Stimulated activated naive CD4-positive, alpha-beta T cell (primary cell): ENCODE measurements at regions not wholly inside any gene's neighbourhood (a gene's known extent, or its start where the extent isn't known, plus 50 kb on each side); places are given as distances from the start of the nearest gene placed in this dataset.
"Not testable (repeated sequence)": the region's sequence is repeated elsewhere in the genome, so short reads cannot be mapped to it uniquely, and the experiment has no call there.

Experiments used
- DNase-seq, 6 experiments: peaks; one replicate each; lab custom pipeline; 2025; lab: John Stamatoyannopoulos, UW

GRCh38 chr1:19591482-19592091 lies 52.5 kb upstream of the NBL1 start:
- DNase-seq = no peak

DNA sequence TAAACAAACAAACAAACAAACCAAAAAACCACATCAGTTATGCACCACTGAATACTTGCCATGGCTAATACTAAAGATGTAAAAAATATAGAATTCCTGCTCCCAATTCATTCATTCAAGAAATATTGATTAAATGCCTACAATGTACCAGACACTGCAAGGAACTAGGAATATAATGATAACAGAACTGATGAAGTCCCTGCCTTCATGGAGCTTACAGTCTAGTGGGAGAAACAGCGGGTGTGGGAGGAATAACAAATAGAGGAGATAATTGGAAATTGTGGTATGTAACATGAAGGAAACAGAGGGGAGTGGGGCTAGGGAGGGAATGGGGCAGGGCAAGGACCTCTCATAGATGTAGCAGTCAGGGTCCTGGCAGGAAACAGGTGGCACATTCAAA lies 58.6 kb upstream of the NBL1 start:
- DNase-seq = no peak

- DNase-seq = peak; percentile 27 to 71 (median 64)
Measured at GRCh38 chr1:19582318-19582717, 61.8 kb upstream of the NBL1 start.

DNA sequence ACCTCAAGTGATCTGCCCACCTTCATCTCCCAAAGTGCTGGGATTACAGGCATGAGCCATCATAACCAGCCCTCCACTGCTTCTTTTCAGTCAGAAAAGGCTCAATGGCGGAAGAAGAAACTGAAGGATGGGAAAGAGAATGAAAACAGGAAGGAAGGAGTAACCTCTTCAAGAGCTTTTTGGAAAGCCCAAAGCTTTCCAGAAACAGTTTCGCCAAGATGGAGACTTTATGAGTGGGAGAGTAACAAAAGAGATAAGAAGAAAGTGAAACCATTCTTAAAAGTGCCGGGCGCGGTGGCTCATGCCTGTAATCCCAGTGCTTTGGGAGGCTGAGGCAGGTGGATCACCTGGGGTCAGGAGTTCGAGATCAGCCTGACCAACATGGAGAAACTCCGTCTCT lies 62.7 kb upstream of the NBL1 start:
- DNase-seq = no peak

DNA sequence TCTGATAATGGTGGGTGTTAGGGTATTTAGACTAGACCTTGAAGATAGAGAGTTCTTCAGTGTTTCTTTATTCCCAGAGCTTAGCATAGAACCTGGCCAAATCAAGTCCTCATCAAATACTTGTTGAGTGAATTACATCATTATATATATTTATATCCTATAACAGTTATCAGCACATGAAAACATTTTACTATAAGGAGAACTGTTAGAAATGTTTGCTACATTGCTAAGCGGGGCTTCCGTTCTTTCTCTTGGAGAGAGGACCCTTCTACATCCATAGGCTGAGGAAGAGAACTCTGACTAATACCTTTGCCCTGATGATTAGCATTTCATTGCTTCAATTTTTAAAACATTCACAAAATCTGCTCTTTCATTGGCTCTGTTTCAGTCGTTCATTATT lies 66.5 kb upstream of the NBL1 start:
- no peak for DNase-seq

GRCh38 chr1:19577036-19577435 lies 67.1 kb upstream of the NBL1 start:
- DNase-seq = no peak

- no peak for DNase-seq
Measured at GRCh38 chr1:19569786-19570185, 74.3 kb upstream of the NBL1 start.

DNA sequence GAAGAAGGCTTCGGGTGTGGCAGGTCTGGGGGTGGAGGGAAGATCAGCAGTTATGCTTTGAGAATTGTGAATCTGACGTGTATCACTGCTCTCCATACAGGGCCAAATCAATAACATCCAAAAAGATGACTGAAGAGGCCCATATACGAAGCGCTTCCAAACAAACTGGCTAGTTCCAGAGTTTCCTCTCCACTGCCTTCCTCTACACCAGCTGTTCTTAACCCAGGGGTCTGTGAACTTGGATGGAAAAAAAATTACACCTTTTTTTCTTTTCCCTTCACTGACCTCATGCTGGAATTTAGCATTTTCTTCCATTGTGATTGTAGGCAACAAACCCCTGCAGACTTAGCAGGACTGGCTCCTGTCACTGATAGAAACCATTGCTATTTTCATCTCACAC lies 77.1 kb upstream of the NBL1 start:
- no peak for DNase-seq

DNA sequence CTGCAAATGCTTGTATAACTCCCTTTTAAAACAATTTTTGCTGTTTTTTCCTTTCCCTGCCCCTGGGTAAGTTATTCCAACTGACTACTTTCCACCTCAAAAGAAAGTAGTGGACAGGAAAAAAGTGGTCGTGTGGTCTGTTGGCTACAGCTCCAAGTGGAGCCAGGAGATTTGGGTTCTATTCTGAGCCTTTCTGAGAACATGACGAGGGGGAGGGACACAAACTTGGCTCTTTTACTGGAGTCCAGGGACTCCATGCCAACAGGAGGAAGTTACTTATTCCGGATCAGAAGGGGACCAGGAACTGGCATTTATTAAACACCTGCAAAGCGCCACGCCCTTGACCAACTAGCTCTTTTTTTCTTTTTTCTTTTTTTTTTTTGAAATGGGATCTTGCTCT lies 79.0 kb upstream of the CAPZB start:
- DNase-seq = no peak

DNA sequence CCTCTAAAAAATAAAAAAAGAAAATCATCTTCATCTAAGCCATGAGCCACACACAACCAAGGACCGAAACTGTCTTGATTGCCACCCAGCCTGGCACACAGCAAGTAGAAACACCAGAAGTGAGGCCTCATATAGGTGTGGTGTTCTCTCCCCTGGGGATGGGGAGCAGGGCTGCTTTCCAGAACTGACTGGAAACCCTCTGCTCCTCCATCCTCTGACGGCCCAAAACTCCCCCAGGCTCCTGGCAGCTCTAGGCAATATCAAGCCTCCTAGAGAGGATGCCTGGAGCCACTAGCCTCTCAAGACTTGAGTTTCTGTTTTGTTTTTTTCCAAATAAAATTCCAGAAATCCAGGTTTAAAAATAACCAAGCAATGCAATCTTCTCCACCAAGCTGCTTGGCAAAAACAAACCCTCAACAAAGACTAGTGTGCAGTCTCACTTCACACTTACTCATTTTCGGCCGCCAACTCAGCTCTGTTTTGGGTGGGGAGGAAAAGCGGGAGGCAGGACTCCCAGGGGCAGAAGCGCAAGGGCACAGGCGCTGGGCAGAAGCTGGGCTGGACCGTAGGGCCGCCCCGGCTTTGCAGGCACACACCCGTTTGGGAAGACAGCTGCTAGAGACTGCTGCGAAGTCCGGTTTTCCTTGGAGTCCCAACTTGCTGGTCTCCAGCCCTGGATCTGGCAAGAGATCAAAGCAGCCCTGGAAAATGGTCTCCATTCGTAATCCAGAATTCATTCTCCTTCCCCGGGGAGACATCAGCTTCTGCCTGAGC lies 78.2 kb upstream of the CAPZB start:
- no peak for DNase-seq

DNA sequence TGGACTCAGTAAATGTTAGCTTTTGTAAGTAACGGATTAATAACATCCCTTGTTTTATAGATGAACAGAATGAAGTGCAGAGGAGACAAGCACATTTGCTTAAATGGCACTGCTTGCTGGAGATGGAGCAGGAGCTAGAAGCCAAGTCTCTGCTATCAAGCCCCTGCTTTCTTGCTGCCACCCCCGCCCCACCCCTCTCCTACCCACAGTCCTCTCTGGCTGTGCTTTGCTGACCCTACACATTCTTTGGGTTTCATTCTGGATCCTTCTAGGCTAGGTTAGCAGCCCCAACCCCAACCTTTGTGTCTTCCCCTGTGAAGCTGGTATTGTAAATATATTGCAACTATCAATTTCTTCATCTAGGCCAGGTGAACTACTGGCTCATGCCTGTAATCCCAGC lies 77.5 kb upstream of the CAPZB start:
- no peak for DNase-seq

- DNase-seq = no peak
Measured at GRCh38 chr1:19560480-19560879, 75.1 kb upstream of the CAPZB start.

DNA sequence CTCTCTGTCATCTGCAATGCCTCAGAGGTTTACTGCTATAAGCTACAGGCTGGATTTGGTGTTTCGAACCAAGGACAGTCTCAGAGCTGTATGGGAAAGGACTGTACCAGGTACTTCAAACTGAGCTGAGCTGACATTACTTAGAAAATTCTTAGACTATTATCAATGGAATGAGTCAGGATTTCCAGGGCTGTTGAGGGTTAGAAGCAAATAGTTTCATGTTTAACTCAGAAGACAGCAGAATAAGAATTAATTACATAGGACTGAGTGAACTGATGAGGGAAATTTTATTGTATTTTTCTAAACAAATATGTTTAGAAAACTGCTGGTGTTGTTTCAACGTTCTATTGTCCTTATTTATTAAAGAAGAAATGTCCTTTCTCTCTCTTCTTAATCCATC lies 74.3 kb upstream of the CAPZB start:
- no peak for DNase-seq

GRCh38 chr1:19557609-19558051 lies 72.3 kb upstream of the CAPZB start:
- DNase-seq = no peak

- no peak for DNase-seq
Measured at GRCh38 chr1:19554090-19554489, 68.8 kb upstream of the CAPZB start.

DNA sequence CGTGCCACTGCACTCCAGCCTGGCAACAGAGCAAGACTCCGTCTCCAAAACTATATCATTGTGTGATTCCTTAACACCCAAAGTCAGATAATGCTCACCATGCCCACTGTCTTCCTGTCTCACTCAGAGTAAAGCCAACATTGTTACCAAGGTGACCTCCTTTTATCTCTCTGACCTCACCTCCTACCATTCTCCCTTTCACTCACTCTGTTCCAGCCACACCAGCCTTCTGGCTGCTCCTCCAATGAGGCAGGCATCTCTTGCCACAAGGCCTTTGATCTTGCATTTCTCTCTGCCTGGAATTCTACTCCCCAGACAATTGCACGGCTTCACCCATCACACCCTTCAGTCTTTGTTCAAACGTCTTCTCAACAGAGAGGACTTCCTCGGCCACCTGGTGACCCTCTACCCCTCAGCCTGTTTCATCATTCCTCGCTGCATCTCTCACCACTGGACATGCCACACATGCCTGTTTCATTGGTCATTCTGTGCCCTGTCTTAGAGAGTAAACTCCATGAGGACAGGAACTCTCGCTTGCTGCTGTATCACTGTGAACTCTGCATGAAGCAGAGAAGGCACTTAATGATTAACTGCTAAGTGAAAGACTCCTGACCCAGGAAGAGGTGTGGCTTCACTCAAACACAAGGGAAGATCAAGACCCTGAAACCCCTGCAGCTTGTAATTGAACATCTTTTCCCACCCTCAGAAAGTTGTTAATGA lies 67.1 kb upstream of the CAPZB start:
- DNase-seq = no peak

DNA sequence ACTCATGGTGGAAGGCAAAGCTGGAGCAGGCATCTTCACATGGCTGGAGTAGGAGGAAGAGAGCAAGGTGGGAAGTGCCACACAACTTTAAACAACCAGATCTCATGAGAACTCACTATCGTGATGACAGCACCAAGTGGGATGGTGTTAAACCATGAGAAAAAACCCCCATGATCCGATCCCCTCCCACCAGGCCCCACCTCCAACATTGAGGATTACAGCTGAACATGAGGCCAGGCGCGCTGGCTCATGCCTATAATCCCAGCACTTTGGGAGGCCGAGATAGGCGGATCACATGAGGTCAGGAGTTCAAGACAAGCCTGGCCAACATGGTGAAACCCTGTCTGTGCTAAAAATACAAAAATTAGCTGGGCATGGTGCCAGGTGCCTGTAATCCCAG lies 66.5 kb upstream of the CAPZB start:
- not testable (repeated sequence) for DNase-seq

GRCh38 chr1:19550437-19550836 lies 65.1 kb upstream of the CAPZB start:
- not testable (repeated sequence) for DNase-seq

DNA sequence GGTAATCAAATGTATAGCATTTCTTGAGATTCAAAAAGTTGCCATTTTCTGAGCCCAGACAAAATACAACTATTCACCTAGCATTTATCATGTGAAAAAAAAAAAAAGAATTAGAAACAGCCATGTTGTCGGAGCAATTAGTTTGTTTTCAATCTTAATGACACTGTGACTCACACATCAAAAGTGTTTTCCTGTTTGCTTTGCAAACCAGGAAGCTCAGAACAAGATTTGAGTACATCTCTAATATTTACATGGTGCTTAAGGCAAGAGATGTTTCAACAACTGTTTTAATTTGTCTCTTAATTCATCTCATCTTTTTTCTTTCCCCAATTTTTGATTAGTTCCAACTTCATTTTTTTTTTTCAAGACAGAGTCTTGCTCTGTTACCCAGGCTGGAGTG lies 62.5 kb upstream of the CAPZB start:
- DNase-seq = no peak

- DNase-seq = no peak
Measured at GRCh38 chr1:19536519-19536918, 51.2 kb upstream of the CAPZB start.

GRCh38 chr1:19535214-19535613 lies 49.9 kb upstream of the CAPZB start:
- DNase-seq = no peak
